Activated CD4-positive, alpha-beta memory T cell treated with anti-CD3 and anti-CD28 coated beads, Interleukin-2, amount 10 ng/mL, durations not matched to agents 7 days and 5 days (primary cell): ENCODE measurements at regions not wholly inside any gene's neighbourhood (a gene's known extent, or its start where the extent isn't known, plus 50 kb on each side); places are given as distances from the start of the nearest gene placed in this dataset.

Experiments
- CTCF ChIA-PET: fragments of 350-600 bp; sonication (Branson Sonifier 250); formaldehyde crosslinking; loops from one replicate; lab custom pipeline; 2021; ENCODE audit warnings: antibody characterized with exemption, inconsistent platforms; lab: Charles Lee
- POLR2A ChIA-PET: fragments of 350-600 bp; sonication (Branson Sonifier 250); formaldehyde crosslinking; loops from one replicate; lab custom pipeline; 2021; ENCODE audit warnings: antibody characterized with exemption; lab: Charles Lee
- DNase-seq: peaks from one replicate; pipeline ENCODE4 v3.0.0-alpha.2; 2020
- H3K27ac Mint-ChIP-seq: one replicate; pipeline ENCODE4 v1.8.0; 2021; ENCODE audit warnings: mild to moderate bottlenecking, mixed read lengths
- H3K27me3 Mint-ChIP-seq: one replicate; pipeline ENCODE4 v1.8.0; 2021; ENCODE audit warnings: mixed read lengths
- H3K36me3 Mint-ChIP-seq: one replicate; pipeline ENCODE4 v1.8.0; 2021; ENCODE audit warnings: low read depth, mixed read lengths
- H3K4me1 Mint-ChIP-seq: one replicate; pipeline ENCODE4 v1.8.0; 2021; ENCODE audit warnings: mixed read lengths
- H3K4me3 Mint-ChIP-seq: one replicate; pipeline ENCODE4 v1.8.0; 2021; ENCODE audit warnings: mild to moderate bottlenecking, mixed read lengths
- H3K9me3 Mint-ChIP-seq: one replicate; pipeline ENCODE4 v1.8.0; 2021; ENCODE audit warnings: mixed read lengths

DNA sequence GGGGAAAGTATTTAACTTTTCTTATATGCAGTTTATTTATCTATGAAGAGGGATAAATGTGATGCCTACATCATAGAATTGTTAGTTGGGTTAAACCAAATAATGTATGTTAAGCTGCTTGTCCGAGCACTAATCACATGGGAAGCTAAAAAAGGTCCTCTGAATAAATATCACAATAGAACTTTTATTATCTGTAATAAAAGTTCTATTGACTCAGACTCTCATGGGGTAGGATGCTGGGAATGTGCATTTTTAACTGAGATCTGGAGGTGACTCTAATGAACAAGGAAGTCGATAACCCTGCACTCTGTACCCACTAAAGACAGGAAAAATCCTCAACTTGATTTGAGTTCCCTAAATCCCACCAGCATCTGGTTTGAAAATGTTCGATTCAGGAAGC lies 205.9 kb upstream of the IL12B start:
- CTCF ChIA-PET = interaction anchor here (0.7 kb wide), 1 partner anchor 442 kb away, joined by 3 read pairs; no protein-coding TSS in a partner anchor
- POLR2A ChIA-PET = no interaction called here
- no peak overlapping the region for H3K27ac Mint-ChIP-seq
- DNase-seq = no peak
- H3K36me3 Mint-ChIP-seq = no peaks in the 10 kb centered on the region
- H3K4me1 Mint-ChIP-seq = peaks cover 2% of the 10 kb centered on the region
- no peak overlapping the region for H3K4me3 Mint-ChIP-seq
- no peaks in the 10 kb centered on the region for H3K9me3 Mint-ChIP-seq
- no peaks in the 10 kb centered on the region for H3K27me3 Mint-ChIP-seq

DNA sequence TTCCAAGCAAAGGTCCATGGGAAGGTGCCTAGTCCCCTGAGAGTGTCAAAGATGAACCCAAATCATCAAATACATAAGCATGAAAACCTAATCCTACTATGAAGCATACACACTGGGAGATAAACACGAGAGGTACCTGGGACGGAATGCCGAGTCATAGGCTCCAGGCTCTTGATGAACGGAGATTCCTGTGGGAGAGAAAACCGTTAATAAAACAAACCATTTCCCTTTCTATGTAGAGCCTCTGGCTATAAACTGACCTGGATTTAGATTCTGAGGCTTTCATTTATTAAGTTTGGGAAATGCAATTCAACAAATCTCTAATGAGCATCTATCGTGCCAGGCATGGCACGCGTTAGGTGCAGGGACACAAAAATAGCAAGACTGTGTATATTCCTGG lies 206.4 kb upstream of the IL12B start:
- Mint-ChIP-seq H3K27me3 (no peaks in the 10 kb centered on the region), H3K4me3 (no peak overlapping the region), H3K4me1 (peaks cover 2% of the 10 kb centered on the region), H3K9me3 (no peaks in the 10 kb centered on the region), H3K36me3 (no peaks in the 10 kb centered on the region), H3K27ac (no peak overlapping the region)
- DNase-seq = no peak
- POLR2A ChIA-PET = no interaction called here
- CTCF ChIA-PET = no interaction called here

GRCh38 chr5:159539678-159540077 lies 209.4 kb upstream of the IL12B start:
- Mint-ChIP-seq H3K36me3 (no peaks in the 10 kb centered on the region), H3K4me3 (no peak overlapping the region), H3K27me3 (peaks cover 9% of the 10 kb centered on the region), H3K4me1 (no peaks in the 10 kb centered on the region), H3K27ac (no peak overlapping the region), H3K9me3 (no peaks in the 10 kb centered on the region)
- DNase-seq = no peak
- CTCF ChIA-PET = no interaction called here
- POLR2A ChIA-PET = no interaction called here

DNA sequence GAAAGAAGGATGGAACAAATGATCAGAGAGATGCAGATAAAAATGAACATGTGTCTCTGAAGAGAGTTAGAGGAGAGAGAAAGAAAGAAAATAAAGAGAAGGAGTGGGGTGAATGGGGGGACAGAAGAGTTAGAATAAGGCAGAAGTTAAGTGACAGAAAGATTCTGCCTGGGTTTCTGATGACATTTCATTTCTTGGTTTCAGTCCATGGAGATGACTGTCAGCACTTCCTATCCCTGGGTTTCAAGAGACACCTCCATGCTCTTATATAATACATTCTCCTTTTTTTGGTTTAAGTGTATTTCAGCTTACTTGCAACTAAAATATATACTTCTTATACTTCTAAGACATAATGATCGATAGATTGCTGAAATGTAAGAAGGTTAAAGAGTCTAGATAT lies 213.0 kb upstream of the IL12B start:
- CTCF ChIA-PET = no interaction called here
- Mint-ChIP-seq H3K27ac (no peak overlapping the region), H3K27me3 (peaks cover 18% of the 10 kb centered on the region), H3K36me3 (no peaks in the 10 kb centered on the region), H3K4me1 (no peaks in the 10 kb centered on the region), H3K9me3 (peaks cover 2% of the 10 kb centered on the region), H3K4me3 (no peak overlapping the region)
- DNase-seq = no peak
- POLR2A ChIA-PET = no interaction called here

DNA sequence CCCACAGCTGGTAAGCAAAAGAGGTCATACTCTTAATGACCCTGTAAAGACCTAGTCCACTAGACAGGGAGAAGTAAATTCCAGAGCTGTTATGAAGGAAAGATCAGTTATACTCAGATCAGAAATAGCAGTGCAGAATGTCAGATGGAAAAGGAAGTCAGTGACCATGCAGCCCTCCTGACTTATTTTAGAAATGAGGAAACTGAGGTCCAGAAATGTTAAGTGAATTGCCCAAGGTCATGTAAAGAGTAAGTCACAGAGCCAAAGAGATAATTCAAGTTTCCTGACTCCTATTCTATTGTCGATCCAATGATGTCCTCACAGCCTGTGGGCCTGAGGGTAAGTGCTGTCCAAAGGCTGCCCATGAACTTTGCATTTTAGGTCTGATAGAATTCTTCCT lies 214.9 kb upstream of the IL12B start:
- no peak for DNase-seq
- Mint-ChIP-seq H3K4me3 (no peak overlapping the region), H3K27ac (no peak overlapping the region), H3K36me3 (no peaks in the 10 kb centered on the region), H3K4me1 (no peaks in the 10 kb centered on the region), H3K9me3 (peaks cover 2% of the 10 kb centered on the region), H3K27me3 (peaks cover 19% of the 10 kb centered on the region)
- POLR2A ChIA-PET = no interaction called here
- CTCF ChIA-PET = no interaction called here

GRCh38 chr5:159547466-159548195 lies 217.3 kb upstream of the IL12B start:
- H3K9me3 Mint-ChIP-seq = peaks cover 2% of the 10 kb centered on the region
- POLR2A ChIA-PET = no interaction called here
- no peaks in the 10 kb centered on the region for H3K4me1 Mint-ChIP-seq
- no peak overlapping the region for H3K4me3 Mint-ChIP-seq
- CTCF ChIA-PET = no interaction called here
- H3K36me3 Mint-ChIP-seq = no peaks in the 10 kb centered on the region
- DNase-seq = no peak
- peaks cover 20% of the 10 kb centered on the region for H3K27me3 Mint-ChIP-seq
- no peak overlapping the region for H3K27ac Mint-ChIP-seq

- CTCF ChIA-PET = interaction anchor here (0.5 kb wide), 1 partner anchor 82 kb away, joined by 3 read pairs; no protein-coding TSS in a partner anchor
- H3K4me3 Mint-ChIP-seq = no peak overlapping the region
- POLR2A ChIA-PET = no interaction called here
- no peaks in the 10 kb centered on the region for H3K4me1 Mint-ChIP-seq
- H3K27me3 Mint-ChIP-seq = peaks cover 20% of the 10 kb centered on the region
- H3K9me3 Mint-ChIP-seq = peaks cover 2% of the 10 kb centered on the region
- H3K27ac Mint-ChIP-seq = no peak overlapping the region
- no peaks in the 10 kb centered on the region for H3K36me3 Mint-ChIP-seq
- DNase-seq = no peak
Observed at GRCh38 chr5:159548517-159548916, 218.2 kb upstream of the IL12B start.

GRCh38 chr5:159549046-159549445 lies 218.8 kb upstream of the IL12B start:
- peaks cover 2% of the 10 kb centered on the region for H3K9me3 Mint-ChIP-seq
- DNase-seq = no peak
- POLR2A ChIA-PET = no interaction called here
- H3K27ac Mint-ChIP-seq = no peak overlapping the region
- CTCF ChIA-PET = interaction anchor here (0.5 kb wide), 1 partner anchor 82 kb away, joined by 3 read pairs; no protein-coding TSS in a partner anchor
- H3K4me3 Mint-ChIP-seq = no peak overlapping the region
- H3K27me3 Mint-ChIP-seq = peaks cover 17% of the 10 kb centered on the region
- no peaks in the 10 kb centered on the region for H3K36me3 Mint-ChIP-seq
- no peaks in the 10 kb centered on the region for H3K4me1 Mint-ChIP-seq

DNA sequence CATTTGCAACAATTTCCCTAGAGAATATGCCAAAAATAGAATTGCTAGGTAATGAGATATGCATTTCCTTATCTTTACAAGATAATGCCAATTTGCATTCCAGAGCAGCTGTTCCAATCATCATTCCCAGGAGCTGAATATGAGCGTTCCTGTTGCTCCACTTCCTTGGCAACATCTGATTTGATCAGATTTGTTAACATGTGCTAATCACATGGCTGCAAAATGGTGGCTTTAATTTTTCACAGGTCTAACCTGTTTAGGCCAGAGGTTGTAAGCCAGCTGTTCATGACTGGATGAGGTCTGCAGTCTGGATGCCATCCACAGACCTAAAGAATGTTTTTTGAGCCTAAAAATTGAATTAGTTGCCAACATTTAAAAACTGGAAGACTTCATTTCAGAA lies 220.7 kb upstream of the IL12B start:
- H3K36me3 Mint-ChIP-seq = no peaks in the 10 kb centered on the region
- POLR2A ChIA-PET = no interaction called here

GRCh38 chr5:159552751-159553150 lies 222.5 kb upstream of the IL12B start:
- POLR2A ChIA-PET = no interaction called here
- no peaks in the 10 kb centered on the region for H3K9me3 Mint-ChIP-seq
- DNase-seq = no peak
- CTCF ChIA-PET = interaction anchor here (1.0 to 1.2 kb wide), 2 partner anchors 34 to 174 kb away, joined by 3 read pairs; no protein-coding TSS in a partner anchor
- H3K4me3 Mint-ChIP-seq = no peak overlapping the region
- H3K27me3 Mint-ChIP-seq = peaks cover 19% of the 10 kb centered on the region
- H3K36me3 Mint-ChIP-seq = no peaks in the 10 kb centered on the region
- no peaks in the 10 kb centered on the region for H3K4me1 Mint-ChIP-seq
- no peak overlapping the region for H3K27ac Mint-ChIP-seq

More for the DNA sequence above, 220.7 kb upstream of the IL12B start:
- Mint-ChIP-seq H3K4me3 (no peak overlapping the region), H3K27ac (no peak overlapping the region), H3K4me1 (no peaks in the 10 kb centered on the region), H3K9me3 (peaks cover 2% of the 10 kb centered on the region), H3K27me3 (peaks cover 19% of the 10 kb centered on the region)
- CTCF ChIA-PET = interaction anchor here (0.8 kb wide), 1 partner anchor 45 kb away, joined by 3 read pairs; no protein-coding TSS in a partner anchor
- no peak for DNase-seq

DNA sequence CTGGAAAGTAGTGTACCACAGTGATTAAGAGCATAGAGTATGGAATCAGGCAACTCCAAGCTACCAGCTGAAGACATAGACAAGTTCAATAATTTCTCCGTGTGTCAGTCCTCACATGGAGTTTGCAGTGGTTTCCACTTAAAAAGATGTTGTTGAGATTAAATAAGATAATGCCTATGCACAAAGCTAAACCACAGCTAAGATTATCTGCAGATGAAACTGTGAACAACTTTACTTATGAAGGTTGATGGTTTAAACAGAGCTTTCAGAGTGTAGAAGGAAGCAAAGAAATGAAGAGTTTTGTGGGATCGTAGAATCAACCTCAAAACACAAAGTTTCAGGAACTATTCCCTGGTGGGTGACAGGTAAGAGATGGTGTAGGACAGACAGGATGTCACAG lies 223.5 kb upstream of the IL12B start:
- H3K9me3 Mint-ChIP-seq = no peaks in the 10 kb centered on the region
- no peaks in the 10 kb centered on the region for H3K4me1 Mint-ChIP-seq
- ChIA-PET POLR2A (no interaction called here), CTCF (interaction anchor here (1.2 kb wide), 1 partner anchor 173 kb away, joined by 3 read pairs; no protein-coding TSS in a partner anchor)
- no peak overlapping the region for H3K4me3 Mint-ChIP-seq
- no peaks in the 10 kb centered on the region for H3K36me3 Mint-ChIP-seq
- no peak for DNase-seq
- no peak overlapping the region for H3K27ac Mint-ChIP-seq
- H3K27me3 Mint-ChIP-seq = peaks cover 19% of the 10 kb centered on the region

GRCh38 chr5:159555084-159555483 lies 224.8 kb upstream of the IL12B start:
- Mint-ChIP-seq H3K27me3 (peaks cover 22% of the 10 kb centered on the region), H3K4me1 (no peaks in the 10 kb centered on the region), H3K4me3 (no peak overlapping the region), H3K27ac (no peak overlapping the region), H3K36me3 (no peaks in the 10 kb centered on the region), H3K9me3 (no peaks in the 10 kb centered on the region)
- ChIA-PET POLR2A (no interaction called here), CTCF (no interaction called here)
- no peak for DNase-seq

DNA sequence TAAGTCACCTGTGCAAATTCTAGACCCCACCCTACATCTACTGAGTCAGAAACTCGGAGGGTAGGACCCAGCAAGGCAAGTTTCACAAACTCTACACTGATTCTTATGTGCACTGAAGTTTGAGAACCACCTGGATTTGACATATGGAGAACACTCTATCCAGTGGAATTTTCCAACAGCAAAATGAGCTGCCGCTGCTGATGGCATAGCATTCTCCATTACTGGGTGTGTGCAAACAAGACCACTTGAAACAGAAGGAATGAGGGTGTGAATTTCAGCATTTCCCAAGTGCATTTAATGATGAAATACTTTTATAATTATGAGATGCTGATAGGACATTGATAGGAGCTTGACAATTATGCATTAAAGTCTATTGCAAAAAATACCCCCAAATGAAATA lies 229.1 kb upstream of the IL12B start:
- Mint-ChIP-seq H3K4me3 (no peak overlapping the region), H3K36me3 (no peaks in the 10 kb centered on the region), H3K27ac (no peak overlapping the region), H3K9me3 (no peaks in the 10 kb centered on the region), H3K27me3 (peaks cover 23% of the 10 kb centered on the region), H3K4me1 (no peaks in the 10 kb centered on the region)
- ChIA-PET CTCF (no interaction called here), POLR2A (no interaction called here)
- DNase-seq = no peak

- no peaks in the 10 kb centered on the region for H3K36me3 Mint-ChIP-seq
Observed at GRCh38 chr5:159560088-159560487, 229.8 kb upstream of the IL12B start.

More at GRCh38 chr5:159560088-159560487, 229.8 kb upstream of the IL12B start:
- POLR2A ChIA-PET = no interaction called here
- H3K4me3 Mint-ChIP-seq = no peak overlapping the region
- H3K27ac Mint-ChIP-seq = no peak overlapping the region
- CTCF ChIA-PET = no interaction called here
- DNase-seq = no peak
- no peaks in the 10 kb centered on the region for H3K9me3 Mint-ChIP-seq
- H3K4me1 Mint-ChIP-seq = no peaks in the 10 kb centered on the region
- H3K27me3 Mint-ChIP-seq = peaks cover 19% of the 10 kb centered on the region
